ENCODE measurements at regions not wholly inside any gene's neighbourhood (a gene's known extent, or its start where the extent isn't known, plus 50 kb on each side); places are given as distances from the start of the nearest gene placed in this dataset.

DNA sequence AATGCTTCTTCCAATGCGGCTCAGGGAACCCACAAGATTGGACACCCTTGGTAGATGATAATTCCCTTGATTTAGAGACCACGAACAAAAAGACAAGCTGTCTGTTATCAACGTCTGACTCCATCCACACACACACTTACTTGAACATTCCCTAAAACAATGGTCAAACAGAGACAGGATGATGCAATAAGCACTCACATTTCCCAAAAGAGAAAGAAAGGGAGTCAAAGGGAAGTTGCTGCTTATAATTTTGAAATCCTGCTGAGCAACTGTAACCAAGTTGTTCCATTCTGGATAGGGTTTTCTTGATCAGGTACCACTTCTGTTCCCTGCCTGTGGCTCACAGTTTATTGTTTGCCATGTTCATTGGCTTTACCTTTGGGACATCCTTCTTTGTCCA, 571.3 kb upstream of the CNTNAP5 start:
- Histone ChIP-seq H3K4me3 (no peak overlapping the region), H3K4me2 (no peak overlapping the region), H3K9me2 (ENCODE audit: insufficient read depth) (peaks cover 7% of the 10 kb centered on the region; the same call in 1 of the 2 replicates), H2AFZ (peak overlapping the region; percentile 45; the same call in 1 of the 2 replicates), H3K79me2 (replicated peaks; ENCODE audit: insufficient read depth) (no peaks in the 10 kb centered on the region), H3K4me1 (ENCODE audit: insufficient read depth) (no peaks in the 10 kb centered on the region), H3K27me3 (ENCODE audit: insufficient read depth) (no peaks in the 10 kb centered on the region), H3K27ac (ENCODE audit: low read depth) (no peak overlapping the region), H4K20me1 (replicated peaks; ENCODE audit: insufficient read depth) (no peaks in the 10 kb centered on the region), H3F3A (replicated peaks; ENCODE audit: low read depth) (no peaks in the 10 kb centered on the region), H3K36me3 (ENCODE audit: insufficient read depth) (no peaks in the 10 kb centered on the region)
- Mint-ChIP-seq H3K27ac (no peak overlapping the region), H3K27me3 (ENCODE audit: insufficient read depth, low read depth, poor library complexity) (no peaks in the 10 kb centered on the region), H3K4me3 (no peak overlapping the region), H3K4me1 (no peaks in the 10 kb centered on the region), H3K9me3 (no peaks in the 10 kb centered on the region), H3K36me3 (ENCODE audit: low read depth) (no peaks in the 10 kb centered on the region)
- DNase-seq (ENCODE audit: low spot score), result no peak
- ATAC-seq, result no peak
- TF ChIP-seq STAT1 (IDR thresholded peaks at IDR 0.05; ENCODE audit: unreplicated experiment) (no peak), NANOG (IDR thresholded peaks at IDR 0.05; ENCODE audit: borderline replicate concordance) (no peak), ZNF331 (CRISPR knock-in tag; IDR thresholded peaks at IDR 0.05; ENCODE audit: low read depth) (no peak), EZH2 (IDR thresholded peaks at IDR 0.05; ENCODE audit: low read depth, unreplicated experiment) (no peak), POLR2AphosphoS5 (IDR thresholded peaks at IDR 0.05; ENCODE audit: low read depth) (no peak), EZH2phosphoT487 (IDR thresholded peaks at IDR 0.05; ENCODE audit: unreplicated experiment) (no peak), ZNF114 (CRISPR knock-in tag; IDR thresholded peaks at IDR 0.05) (no peak), JUNB (IDR thresholded peaks at IDR 0.05; ENCODE audit: unreplicated experiment) (no peak), CREB1 (CRISPR knock-in tag; IDR thresholded peaks at IDR 0.05; ENCODE audit: low read depth) (no peak)
- TF ChIP-seq, protein P1, sequence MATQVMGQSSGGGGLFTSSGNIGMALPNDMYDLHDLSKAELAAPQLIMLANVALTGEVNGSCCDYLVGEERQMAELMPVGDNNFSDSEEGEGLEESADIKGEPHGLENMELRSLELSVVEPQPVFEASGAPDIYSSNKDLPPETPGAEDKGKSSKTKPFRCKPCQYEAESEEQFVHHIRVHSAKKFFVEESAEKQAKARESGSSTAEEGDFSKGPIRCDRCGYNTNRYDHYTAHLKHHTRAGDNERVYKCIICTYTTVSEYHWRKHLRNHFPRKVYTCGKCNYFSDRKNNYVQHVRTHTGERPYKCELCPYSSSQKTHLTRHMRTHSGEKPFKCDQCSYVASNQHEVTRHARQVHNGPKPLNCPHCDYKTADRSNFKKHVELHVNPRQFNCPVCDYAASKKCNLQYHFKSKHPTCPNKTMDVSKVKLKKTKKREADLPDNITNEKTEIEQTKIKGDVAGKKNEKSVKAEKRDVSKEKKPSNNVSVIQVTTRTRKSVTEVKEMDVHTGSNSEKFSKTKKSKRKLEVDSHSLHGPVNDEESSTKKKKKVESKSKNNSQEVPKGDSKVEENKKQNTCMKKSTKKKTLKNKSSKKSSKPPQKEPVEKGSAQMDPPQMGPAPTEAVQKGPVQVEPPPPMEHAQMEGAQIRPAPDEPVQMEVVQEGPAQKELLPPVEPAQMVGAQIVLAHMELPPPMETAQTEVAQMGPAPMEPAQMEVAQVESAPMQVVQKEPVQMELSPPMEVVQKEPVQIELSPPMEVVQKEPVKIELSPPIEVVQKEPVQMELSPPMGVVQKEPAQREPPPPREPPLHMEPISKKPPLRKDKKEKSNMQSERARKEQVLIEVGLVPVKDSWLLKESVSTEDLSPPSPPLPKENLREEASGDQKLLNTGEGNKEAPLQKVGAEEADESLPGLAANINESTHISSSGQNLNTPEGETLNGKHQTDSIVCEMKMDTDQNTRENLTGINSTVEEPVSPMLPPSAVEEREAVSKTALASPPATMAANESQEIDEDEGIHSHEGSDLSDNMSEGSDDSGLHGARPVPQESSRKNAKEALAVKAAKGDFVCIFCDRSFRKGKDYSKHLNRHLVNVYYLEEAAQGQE (IDR thresholded peaks at IDR 0.05; ENCODE audit: unreplicated experiment), result no peak
- TF ChIP-seq, protein P2, sequence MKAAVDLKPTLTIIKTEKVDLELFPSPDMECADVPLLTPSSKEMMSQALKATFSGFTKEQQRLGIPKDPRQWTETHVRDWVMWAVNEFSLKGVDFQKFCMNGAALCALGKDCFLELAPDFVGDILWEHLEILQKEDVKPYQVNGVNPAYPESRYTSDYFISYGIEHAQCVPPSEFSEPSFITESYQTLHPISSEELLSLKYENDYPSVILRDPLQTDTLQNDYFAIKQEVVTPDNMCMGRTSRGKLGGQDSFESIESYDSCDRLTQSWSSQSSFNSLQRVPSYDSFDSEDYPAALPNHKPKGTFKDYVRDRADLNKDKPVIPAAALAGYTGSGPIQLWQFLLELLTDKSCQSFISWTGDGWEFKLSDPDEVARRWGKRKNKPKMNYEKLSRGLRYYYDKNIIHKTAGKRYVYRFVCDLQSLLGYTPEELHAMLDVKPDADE (IDR thresholded peaks at IDR 0.05), result no peak
- TF ChIP-seq, protein P3, sequence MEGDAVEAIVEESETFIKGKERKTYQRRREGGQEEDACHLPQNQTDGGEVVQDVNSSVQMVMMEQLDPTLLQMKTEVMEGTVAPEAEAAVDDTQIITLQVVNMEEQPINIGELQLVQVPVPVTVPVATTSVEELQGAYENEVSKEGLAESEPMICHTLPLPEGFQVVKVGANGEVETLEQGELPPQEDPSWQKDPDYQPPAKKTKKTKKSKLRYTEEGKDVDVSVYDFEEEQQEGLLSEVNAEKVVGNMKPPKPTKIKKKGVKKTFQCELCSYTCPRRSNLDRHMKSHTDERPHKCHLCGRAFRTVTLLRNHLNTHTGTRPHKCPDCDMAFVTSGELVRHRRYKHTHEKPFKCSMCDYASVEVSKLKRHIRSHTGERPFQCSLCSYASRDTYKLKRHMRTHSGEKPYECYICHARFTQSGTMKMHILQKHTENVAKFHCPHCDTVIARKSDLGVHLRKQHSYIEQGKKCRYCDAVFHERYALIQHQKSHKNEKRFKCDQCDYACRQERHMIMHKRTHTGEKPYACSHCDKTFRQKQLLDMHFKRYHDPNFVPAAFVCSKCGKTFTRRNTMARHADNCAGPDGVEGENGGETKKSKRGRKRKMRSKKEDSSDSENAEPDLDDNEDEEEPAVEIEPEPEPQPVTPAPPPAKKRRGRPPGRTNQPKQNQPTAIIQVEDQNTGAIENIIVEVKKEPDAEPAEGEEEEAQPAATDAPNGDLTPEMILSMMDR (conservative IDR thresholded peaks at IDR 0.05; ENCODE audit: low read depth in 2 of 2), result no peak
- TF ChIP-seq, protein P4, sequence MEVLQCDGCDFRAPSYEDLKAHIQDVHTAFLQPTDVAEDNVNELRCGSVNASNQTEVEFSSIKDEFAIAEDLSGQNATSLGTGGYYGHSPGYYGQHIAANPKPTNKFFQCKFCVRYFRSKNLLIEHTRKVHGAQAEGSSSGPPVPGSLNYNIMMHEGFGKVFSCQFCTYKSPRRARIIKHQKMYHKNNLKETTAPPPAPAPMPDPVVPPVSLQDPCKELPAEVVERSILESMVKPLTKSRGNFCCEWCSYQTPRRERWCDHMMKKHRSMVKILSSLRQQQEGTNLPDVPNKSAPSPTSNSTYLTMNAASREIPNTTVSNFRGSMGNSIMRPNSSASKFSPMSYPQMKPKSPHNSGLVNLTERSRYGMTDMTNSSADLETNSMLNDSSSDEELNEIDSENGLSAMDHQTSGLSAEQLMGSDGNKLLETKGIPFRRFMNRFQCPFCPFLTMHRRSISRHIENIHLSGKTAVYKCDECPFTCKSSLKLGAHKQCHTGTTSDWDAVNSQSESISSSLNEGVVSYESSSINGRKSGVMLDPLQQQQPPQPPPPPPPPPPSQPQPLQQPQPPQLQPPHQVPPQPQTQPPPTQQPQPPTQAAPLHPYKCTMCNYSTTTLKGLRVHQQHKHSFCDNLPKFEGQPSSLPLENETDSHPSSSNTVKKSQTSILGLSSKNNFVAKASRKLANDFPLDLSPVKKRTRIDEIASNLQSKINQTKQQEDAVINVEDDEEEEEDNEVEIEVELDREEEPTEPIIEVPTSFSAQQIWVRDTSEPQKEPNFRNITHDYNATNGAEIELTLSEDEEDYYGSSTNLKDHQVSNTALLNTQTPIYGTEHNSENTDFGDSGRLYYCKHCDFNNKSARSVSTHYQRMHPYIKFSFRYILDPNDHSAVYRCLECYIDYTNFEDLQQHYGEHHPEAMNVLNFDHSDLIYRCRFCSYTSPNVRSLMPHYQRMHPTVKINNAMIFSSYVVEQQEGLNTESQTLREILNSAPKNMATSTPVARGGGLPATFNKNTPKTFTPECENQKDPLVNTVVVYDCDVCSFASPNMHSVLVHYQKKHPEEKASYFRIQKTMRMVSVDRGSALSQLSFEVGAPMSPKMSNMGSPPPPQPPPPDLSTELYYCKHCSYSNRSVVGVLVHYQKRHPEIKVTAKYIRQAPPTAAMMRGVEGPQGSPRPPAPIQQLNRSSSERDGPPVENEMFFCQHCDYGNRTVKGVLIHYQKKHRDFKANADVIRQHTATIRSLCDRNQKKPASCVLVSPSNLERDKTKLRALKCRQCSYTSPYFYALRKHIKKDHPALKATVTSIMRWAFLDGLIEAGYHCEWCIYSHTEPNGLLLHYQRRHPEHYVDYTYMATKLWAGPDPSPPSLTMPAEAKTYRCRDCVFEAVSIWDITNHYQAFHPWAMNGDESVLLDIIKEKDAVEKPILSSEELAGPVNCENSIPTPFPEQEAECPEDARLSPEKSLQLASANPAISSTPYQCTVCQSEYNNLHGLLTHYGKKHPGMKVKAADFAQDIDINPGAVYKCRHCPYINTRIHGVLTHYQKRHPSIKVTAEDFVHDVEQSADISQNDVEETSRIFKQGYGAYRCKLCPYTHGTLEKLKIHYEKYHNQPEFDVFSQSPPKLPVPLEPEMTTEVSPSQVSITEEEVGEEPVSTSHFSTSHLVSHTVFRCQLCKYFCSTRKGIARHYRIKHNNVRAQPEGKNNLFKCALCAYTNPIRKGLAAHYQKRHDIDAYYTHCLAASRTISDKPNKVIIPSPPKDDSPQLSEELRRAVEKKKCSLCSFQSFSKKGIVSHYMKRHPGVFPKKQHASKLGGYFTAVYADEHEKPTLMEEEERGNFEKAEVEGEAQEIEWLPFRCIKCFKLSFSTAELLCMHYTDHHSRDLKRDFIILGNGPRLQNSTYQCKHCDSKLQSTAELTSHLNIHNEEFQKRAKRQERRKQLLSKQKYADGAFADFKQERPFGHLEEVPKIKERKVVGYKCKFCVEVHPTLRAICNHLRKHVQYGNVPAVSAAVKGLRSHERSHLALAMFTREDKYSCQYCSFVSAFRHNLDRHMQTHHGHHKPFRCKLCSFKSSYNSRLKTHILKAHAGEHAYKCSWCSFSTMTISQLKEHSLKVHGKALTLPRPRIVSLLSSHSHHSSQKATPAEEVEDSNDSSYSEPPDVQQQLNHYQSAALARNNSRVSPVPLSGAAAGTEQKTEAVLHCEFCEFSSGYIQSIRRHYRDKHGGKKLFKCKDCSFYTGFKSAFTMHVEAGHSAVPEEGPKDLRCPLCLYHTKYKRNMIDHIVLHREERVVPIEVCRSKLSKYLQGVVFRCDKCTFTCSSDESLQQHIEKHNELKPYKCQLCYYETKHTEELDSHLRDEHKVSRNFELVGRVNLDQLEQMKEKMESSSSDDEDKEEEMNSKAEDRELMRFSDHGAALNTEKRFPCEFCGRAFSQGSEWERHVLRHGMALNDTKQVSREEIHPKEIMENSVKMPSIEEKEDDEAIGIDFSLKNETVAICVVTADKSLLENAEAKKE (CRISPR knock-in tag; IDR thresholded peaks at IDR 0.05), result no peak

Data from GM23338 (cell line).